ENCODE measurements at regions not wholly inside any gene's neighbourhood (a gene's known extent, or its start where the extent isn't known, plus 50 kb on each side); places are given as distances from the start of the nearest gene placed in this dataset.
"Not testable (repeated sequence)": the region's sequence is repeated elsewhere in the genome, so short reads cannot be mapped to it uniquely, and the experiment has no call there.

- H4K20me1 ChIP-seq (ENCODE audit: control insufficient read depth, insufficient read depth), result no peaks in the 10 kb centered on the region
- H3K79me2 ChIP-seq (ENCODE audit: control insufficient read depth, insufficient read depth, low read length), result no peaks in the 10 kb centered on the region
- no peaks in the 10 kb centered on the region for H3K4me1 ChIP-seq (ENCODE audit: control insufficient read depth, insufficient read depth, low read length)
- no peak overlapping the region for H3K4me3 ChIP-seq
- intact Hi-C loops (cut with micrococcal nuclease; ENCODE audit: unreplicated experiment) (no loop called here), in situ Hi-C loops (cut with MboI) (no loop called here)
- RAD21 ChIA-PET (ENCODE audit: unreplicated experiment), result no interaction called here
- ATAC-seq, result no peak
- TF ChIP-seq SIN3A (IDR thresholded peaks at IDR 0.05; ENCODE audit: low read depth, low read length) (no peak), PAX5 (IDR thresholded peaks at IDR 0.05; ENCODE audit: borderline replicate concordance, low read depth, low read length) (no peak), FOXM1 (IDR thresholded peaks at IDR 0.05; ENCODE audit: low read depth, low read length) (no peak), SUZ12 (IDR thresholded peaks at IDR 0.05; ENCODE audit: unreplicated experiment) (no peak), TCF3 (IDR thresholded peaks at IDR 0.05; ENCODE audit: borderline replicate concordance, insufficient read depth, low read depth, low read length) (no peak), REST (IDR thresholded peaks at IDR 0.05; ENCODE audit: low read depth, low read length) (no peak)
- H3K4me2 ChIP-seq (ENCODE audit: control insufficient read depth, insufficient read depth), result no peak overlapping the region
- CTCF ChIA-PET, result no interaction called here
- BruUV-seq (replicated peaks), result no TSS peak
- H2AFZ ChIP-seq (ENCODE audit: control insufficient read depth, low read depth, low read length), result no peak overlapping the region
- H3K27ac ChIP-seq (ENCODE audit: control insufficient read depth, insufficient read depth), result no peak overlapping the region
- POLR2A ChIA-PET, result no interaction called here
- DNase-seq (ENCODE audit: low read depth, low spot score), result no peak
- FAIRE-seq, result no peak
- SMC1A ChIA-PET (ENCODE audit: uncharacterized antibody, unreplicated experiment), result no interaction called here
- no peak overlapping the region for H3K9ac ChIP-seq (ENCODE audit: control insufficient read depth, insufficient read depth, low read length)
- H3K27me3 ChIP-seq (replicated peaks in 1 of 2; ENCODE audit: control insufficient read depth in 2 of 2, insufficient read depth in 2 of 2, low read length in 1 of 2), result no peaks in the 10 kb centered on the region
- 76% methylated on average over 32 of the region's 32 CpGs for WGBS (ENCODE audit: insufficient coverage, insufficient replicate concordance, low lambda C conversion rate, missing lambda C conversion rate)
- no peaks in the 10 kb centered on the region for H3K36me3 ChIP-seq (ENCODE audit: control insufficient read depth in 2 of 2, insufficient read depth in 2 of 2, low read length in 1 of 2)
- no peaks in the 10 kb centered on the region; the same call in 2 of the 3 replicates for H3K9me3 ChIP-seq (replicated peaks; ENCODE audit: control insufficient read depth, insufficient read depth, low read length)
Observed at GRCh38 chr13:19117913-19118739, 63.5 kb downstream of the TUBA3C start.

- 73% methylated on average over 29 of the region's 29 CpGs for WGBS (ENCODE audit: insufficient coverage, insufficient replicate concordance, low lambda C conversion rate, missing lambda C conversion rate)
- SMC1A ChIA-PET (ENCODE audit: uncharacterized antibody, unreplicated experiment); H2AFZ ChIP-seq (ENCODE audit: control insufficient read depth, low read depth, low read length); H3K36me3 ChIP-seq (ENCODE audit: control insufficient read depth in 2 of 2, insufficient read depth in 2 of 2, low read length in 1 of 2); RAD21 ChIA-PET (ENCODE audit: unreplicated experiment); CTCF ChIA-PET; ATAC-seq; H3K79me2 ChIP-seq (ENCODE audit: control insufficient read depth, insufficient read depth, low read length); DNase-seq (ENCODE audit: low read depth, low spot score); H3K27me3 ChIP-seq (replicated peaks in 1 of 2; ENCODE audit: control insufficient read depth in 2 of 2, insufficient read depth in 2 of 2, low read length in 1 of 2); H3K4me2 ChIP-seq (ENCODE audit: control insufficient read depth, insufficient read depth); BruUV-seq (replicated peaks); H3K4me3 ChIP-seq; H4K20me1 ChIP-seq (ENCODE audit: control insufficient read depth, insufficient read depth); POLR2A ChIA-PET; H3K4me1 ChIP-seq (ENCODE audit: control insufficient read depth, insufficient read depth, low read length); intact Hi-C loops (cut with micrococcal nuclease; ENCODE audit: unreplicated experiment); FAIRE-seq; in situ Hi-C loops (cut with MboI); H3K9me3 ChIP-seq (replicated peaks; ENCODE audit: control insufficient read depth, insufficient read depth, low read length); H3K27ac ChIP-seq (ENCODE audit: control insufficient read depth, insufficient read depth); H3K9ac ChIP-seq (ENCODE audit: control insufficient read depth, insufficient read depth, low read length): not testable (repeated sequence)
Observed at GRCh38 chr13:19109225-19109624, 72.4 kb downstream of the TUBA3C start.

Data from GM12878 (cell line).